ENCODE measurements at regions not wholly inside any gene's neighbourhood (a gene's known extent, or its start where the extent isn't known, plus 50 kb on each side); places are given as distances from the start of the nearest gene placed in this dataset.

- Histone ChIP-seq H3K4me3 (ENCODE audit: low read depth, low read length) (no peak overlapping the region), H3K36me3 (ENCODE audit: control insufficient read depth, insufficient read depth, low read length) (no peaks in the 10 kb centered on the region), H3K4me1 (ENCODE audit: control insufficient read depth, insufficient read depth, low read length) (no peaks in the 10 kb centered on the region), H3K9me3 (ENCODE audit: control insufficient read depth, insufficient read depth, low read depth, low read length) (peaks cover 2% of the 10 kb centered on the region; the same call in 1 of the 2 replicates), H3K27me3 (ENCODE audit: control insufficient read depth, insufficient read depth, low read length) (no peaks in the 10 kb centered on the region), H3K27ac (ENCODE audit: low read depth, low read length) (no peak overlapping the region), H3K9ac (ENCODE audit: low read length) (no peak overlapping the region)
Measured at GRCh38 chr3:6255229-6255628, 605.7 kb upstream of the GRM7 start.

GRCh38 chr3:6260551-6261191 lies 600.2 kb upstream of the GRM7 start:
- Histone ChIP-seq H3K4me1 (ENCODE audit: control insufficient read depth, insufficient read depth, low read length) (no peaks in the 10 kb centered on the region), H3K27ac (ENCODE audit: low read depth, low read length) (no peak overlapping the region), H3K27me3 (ENCODE audit: control insufficient read depth, insufficient read depth, low read length) (no peaks in the 10 kb centered on the region), H3K36me3 (ENCODE audit: control insufficient read depth, insufficient read depth, low read length) (no peaks in the 10 kb centered on the region), H3K4me3 (ENCODE audit: low read depth, low read length) (no peak overlapping the region), H3K9me3 (ENCODE audit: control insufficient read depth, insufficient read depth, low read depth, low read length) (no peaks in the 10 kb centered on the region), H3K9ac (ENCODE audit: low read length) (no peak overlapping the region)

GRCh38 chr3:6262010-6262409 lies 598.9 kb upstream of the GRM7 start:
- Histone ChIP-seq H3K27ac (ENCODE audit: low read depth, low read length) (no peak overlapping the region), H3K36me3 (ENCODE audit: control insufficient read depth, insufficient read depth, low read length) (no peaks in the 10 kb centered on the region), H3K9ac (ENCODE audit: low read length) (no peak overlapping the region), H3K4me1 (ENCODE audit: control insufficient read depth, insufficient read depth, low read length) (no peaks in the 10 kb centered on the region), H3K9me3 (ENCODE audit: control insufficient read depth, insufficient read depth, low read depth, low read length) (no peaks in the 10 kb centered on the region), H3K4me3 (ENCODE audit: low read depth, low read length) (no peak overlapping the region), H3K27me3 (ENCODE audit: control insufficient read depth, insufficient read depth, low read length) (no peaks in the 10 kb centered on the region)

- H3K27me3 ChIP-seq (ENCODE audit: control insufficient read depth, insufficient read depth, low read length), result no peaks in the 10 kb centered on the region
- no peaks in the 10 kb centered on the region for H3K36me3 ChIP-seq (ENCODE audit: control insufficient read depth, insufficient read depth, low read length)
- H3K9ac ChIP-seq (ENCODE audit: low read length), result no peak overlapping the region
- no peak overlapping the region for H3K4me3 ChIP-seq (ENCODE audit: low read depth, low read length)
- no peaks in the 10 kb centered on the region for H3K9me3 ChIP-seq (ENCODE audit: control insufficient read depth, insufficient read depth, low read depth, low read length)
- no peaks in the 10 kb centered on the region for H3K4me1 ChIP-seq (ENCODE audit: control insufficient read depth, insufficient read depth, low read length)
- no peak overlapping the region for H3K27ac ChIP-seq (ENCODE audit: low read depth, low read length)
Measured at GRCh38 chr3:6264036-6264435, 596.9 kb upstream of the GRM7 start.

- H3K4me1 ChIP-seq (ENCODE audit: control insufficient read depth, insufficient read depth, low read length), result no peaks in the 10 kb centered on the region
- no peaks in the 10 kb centered on the region for H3K27me3 ChIP-seq (ENCODE audit: control insufficient read depth, insufficient read depth, low read length)
- H3K36me3 ChIP-seq (ENCODE audit: control insufficient read depth, insufficient read depth, low read length), result no peaks in the 10 kb centered on the region
- no peaks in the 10 kb centered on the region for H3K9me3 ChIP-seq (ENCODE audit: control insufficient read depth, insufficient read depth, low read depth, low read length)
- H3K9ac ChIP-seq (ENCODE audit: low read length), result no peak overlapping the region
- no peak overlapping the region for H3K27ac ChIP-seq (ENCODE audit: low read depth, low read length)
- no peak overlapping the region for H3K4me3 ChIP-seq (ENCODE audit: low read depth, low read length)
Measured at GRCh38 chr3:6264906-6265305, 596.0 kb upstream of the GRM7 start.

- Histone ChIP-seq H3K9me3 (ENCODE audit: control insufficient read depth, insufficient read depth, low read depth, low read length) (no peaks in the 10 kb centered on the region), H3K27ac (ENCODE audit: low read depth, low read length) (no peak overlapping the region), H3K36me3 (ENCODE audit: control insufficient read depth, insufficient read depth, low read length) (no peaks in the 10 kb centered on the region)
Measured at GRCh38 chr3:6266135-6266534, 594.8 kb upstream of the GRM7 start.

GRCh38 chr3:6273878-6274277 lies 587.0 kb upstream of the GRM7 start:
- Histone ChIP-seq H3K27ac (ENCODE audit: low read depth, low read length) (no peak overlapping the region), H3K27me3 (ENCODE audit: control insufficient read depth, insufficient read depth, low read length) (no peaks in the 10 kb centered on the region), H3K9ac (ENCODE audit: low read length) (no peak overlapping the region), H3K9me3 (ENCODE audit: control insufficient read depth, insufficient read depth, low read depth, low read length) (peaks cover 6% of the 10 kb centered on the region; the same call in 1 of the 2 replicates), H3K4me1 (ENCODE audit: control insufficient read depth, insufficient read depth, low read length) (no peaks in the 10 kb centered on the region), H3K36me3 (ENCODE audit: control insufficient read depth, insufficient read depth, low read length) (no peaks in the 10 kb centered on the region), H3K4me3 (ENCODE audit: low read depth, low read length) (no peak overlapping the region)

More at GRCh38 chr3:6266135-6266534, 594.8 kb upstream of the GRM7 start:
- H3K9ac ChIP-seq (ENCODE audit: low read length), result no peak overlapping the region
- no peak overlapping the region for H3K4me3 ChIP-seq (ENCODE audit: low read depth, low read length)
- no peaks in the 10 kb centered on the region for H3K27me3 ChIP-seq (ENCODE audit: control insufficient read depth, insufficient read depth, low read length)
- H3K4me1 ChIP-seq (ENCODE audit: control insufficient read depth, insufficient read depth, low read length), result no peaks in the 10 kb centered on the region

GRCh38 chr3:6281662-6282061 lies 579.3 kb upstream of the GRM7 start:
- no peaks in the 10 kb centered on the region; the same call in 1 of the 2 replicates for H3K4me1 ChIP-seq (ENCODE audit: control insufficient read depth, insufficient read depth, low read length)
- no peaks in the 10 kb centered on the region for H3K27me3 ChIP-seq (ENCODE audit: control insufficient read depth, insufficient read depth, low read length)
- no peak overlapping the region for H3K4me3 ChIP-seq (ENCODE audit: low read depth, low read length)
- no peak overlapping the region for H3K27ac ChIP-seq (ENCODE audit: low read depth, low read length)
- no peaks in the 10 kb centered on the region for H3K9me3 ChIP-seq (ENCODE audit: control insufficient read depth, insufficient read depth, low read depth, low read length)
- H3K36me3 ChIP-seq (ENCODE audit: control insufficient read depth, insufficient read depth, low read length), result no peaks in the 10 kb centered on the region
- no peak overlapping the region for H3K9ac ChIP-seq (ENCODE audit: low read length)

- H3K36me3 ChIP-seq (ENCODE audit: control insufficient read depth, insufficient read depth, low read length), result no peaks in the 10 kb centered on the region
- no peaks in the 10 kb centered on the region for H3K27me3 ChIP-seq (ENCODE audit: control insufficient read depth, insufficient read depth, low read length)
- H3K9ac ChIP-seq (ENCODE audit: low read length), result no peak overlapping the region
- H3K4me3 ChIP-seq (ENCODE audit: low read depth, low read length), result no peak overlapping the region
- no peaks in the 10 kb centered on the region for H3K9me3 ChIP-seq (ENCODE audit: control insufficient read depth, insufficient read depth, low read depth, low read length)
- H3K27ac ChIP-seq (ENCODE audit: low read depth, low read length), result no peak overlapping the region
- no peaks in the 10 kb centered on the region; the same call in 1 of the 2 replicates for H3K4me1 ChIP-seq (ENCODE audit: control insufficient read depth, insufficient read depth, low read length)
Measured at GRCh38 chr3:6282918-6283317, 578.0 kb upstream of the GRM7 start.

GRCh38 chr3:6287088-6287875 lies 573.6 kb upstream of the GRM7 start:
- H3K9me3 ChIP-seq (ENCODE audit: control insufficient read depth, insufficient read depth, low read depth, low read length), result peaks cover 30% of the 10 kb centered on the region
- no peak overlapping the region for H3K27ac ChIP-seq (ENCODE audit: low read depth, low read length)
- H3K36me3 ChIP-seq (ENCODE audit: control insufficient read depth, insufficient read depth, low read length), result no peaks in the 10 kb centered on the region
- H3K27me3 ChIP-seq (ENCODE audit: control insufficient read depth, insufficient read depth, low read length), result no peaks in the 10 kb centered on the region
- H3K4me1 ChIP-seq (ENCODE audit: control insufficient read depth, insufficient read depth, low read length), result no peaks in the 10 kb centered on the region; the same call in 1 of the 2 replicates
- H3K9ac ChIP-seq (ENCODE audit: low read length), result no peak overlapping the region
- H3K4me3 ChIP-seq (ENCODE audit: low read depth, low read length), result no peak overlapping the region

- Histone ChIP-seq H3K9ac (ENCODE audit: low read length) (no peak overlapping the region), H3K27ac (ENCODE audit: low read depth, low read length) (no peak overlapping the region), H3K9me3 (ENCODE audit: control insufficient read depth, insufficient read depth, low read depth, low read length) (peaks cover 5% of the 10 kb centered on the region; the same call in 1 of the 2 replicates), H3K4me1 (ENCODE audit: control insufficient read depth, insufficient read depth, low read length) (no peaks in the 10 kb centered on the region), H3K4me3 (ENCODE audit: low read depth, low read length) (no peak overlapping the region), H3K27me3 (ENCODE audit: control insufficient read depth, insufficient read depth, low read length) (no peaks in the 10 kb centered on the region), H3K36me3 (ENCODE audit: control insufficient read depth, insufficient read depth, low read length) (no peaks in the 10 kb centered on the region)
Measured at GRCh38 chr3:6301626-6302025, 559.3 kb upstream of the GRM7 start.
